ENCODE measurements at regions not wholly inside any gene's neighbourhood (a gene's known extent, or its start where the extent isn't known, plus 50 kb on each side); places are given as distances from the start of the nearest gene placed in this dataset.

DNA sequence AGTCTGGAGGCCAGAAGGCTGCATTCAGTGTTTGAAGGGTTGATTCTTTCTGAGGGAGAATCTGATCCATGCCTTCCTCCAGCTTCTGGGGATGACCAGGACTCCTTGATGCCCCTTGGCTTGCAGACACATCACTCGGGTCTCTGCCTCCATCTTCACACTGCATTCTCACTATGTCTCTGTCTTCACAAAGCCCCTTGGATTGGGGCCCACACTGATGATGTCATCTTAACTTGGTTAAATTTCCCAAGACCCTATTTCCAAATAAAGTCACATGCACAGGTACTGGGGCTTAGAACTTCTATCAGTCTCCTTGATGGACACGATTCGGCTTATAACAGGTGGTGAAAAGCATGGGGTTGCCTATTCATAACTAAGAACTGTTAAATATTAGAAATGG, 112.1 kb upstream of the MYOCD start:
- Histone ChIP-seq H3K27me3 (ENCODE audit: control insufficient read depth, insufficient read depth, low read length) (no peaks in the 10 kb centered on the region), H3K4me3 (ENCODE audit: low read depth, low read length) (no peak overlapping the region), H3K36me3 (ENCODE audit: control insufficient read depth, insufficient read depth, low read length) (no peaks in the 10 kb centered on the region)
- no peak for DNase-seq (ENCODE audit: low read depth)
- TF ChIP-seq CTCF (IDR thresholded peaks at IDR 0.05; ENCODE audit: insufficient read depth, low read length, poor library complexity, severe bottlenecking), result no peak

DNA sequence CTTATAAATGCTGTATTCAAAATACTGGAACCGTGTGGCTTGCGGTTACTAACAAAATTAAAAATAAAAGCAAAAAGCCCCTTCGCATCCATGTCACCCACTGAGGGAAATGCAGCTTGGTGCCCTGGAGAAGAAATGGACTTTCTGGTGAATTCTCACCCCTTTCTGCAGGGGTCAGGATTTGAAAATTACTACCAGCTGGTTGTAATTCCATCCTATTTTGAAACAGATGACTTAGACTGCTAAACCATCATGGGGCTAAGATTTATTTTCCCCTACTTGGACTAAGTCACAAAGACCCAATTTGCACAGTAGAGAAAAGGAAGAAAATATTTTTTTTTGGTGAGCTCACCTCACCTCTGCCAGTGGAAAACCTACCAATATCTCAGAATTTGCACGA, 111.4 kb upstream of the MYOCD start:
- H3K4me3 ChIP-seq (ENCODE audit: low read depth, low read length), result no peak overlapping the region

DNA sequence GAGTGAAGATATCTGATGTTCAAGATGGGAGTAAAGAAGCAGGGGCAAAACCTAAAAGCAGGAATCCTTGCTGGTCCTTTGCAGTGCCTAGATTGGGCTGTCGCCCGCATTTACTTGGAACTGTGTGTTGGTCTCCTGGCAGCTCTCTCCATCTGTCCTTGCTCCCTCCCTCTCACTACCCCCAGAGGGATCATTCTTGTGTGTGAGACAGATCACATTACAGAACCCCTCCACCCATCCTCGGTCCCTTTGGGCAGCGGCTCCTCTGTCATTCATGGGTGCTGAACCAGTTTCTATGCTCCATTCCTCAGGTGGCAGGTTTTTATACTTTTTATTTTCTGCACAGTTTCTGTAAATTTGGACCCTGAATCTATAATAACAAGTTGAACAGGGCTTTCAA, 99.4 kb upstream of the MYOCD start:
- no peak for TF ChIP-seq CTCF (IDR thresholded peaks at IDR 0.05; ENCODE audit: insufficient read depth, low read length, poor library complexity, severe bottlenecking)
- Histone ChIP-seq H3K4me3 (ENCODE audit: low read depth, low read length) (no peak overlapping the region), H3K27me3 (ENCODE audit: control insufficient read depth, insufficient read depth, low read length) (no peaks in the 10 kb centered on the region), H3K36me3 (ENCODE audit: control insufficient read depth, insufficient read depth, low read length) (no peaks in the 10 kb centered on the region)
- no peak for DNase-seq (ENCODE audit: low read depth)

More for the DNA sequence above, 111.4 kb upstream of the MYOCD start:
- Histone ChIP-seq H3K36me3 (ENCODE audit: control insufficient read depth, insufficient read depth, low read length) (no peaks in the 10 kb centered on the region), H3K27me3 (ENCODE audit: control insufficient read depth, insufficient read depth, low read length) (no peaks in the 10 kb centered on the region)
- TF ChIP-seq CTCF (IDR thresholded peaks at IDR 0.05; ENCODE audit: insufficient read depth, low read length, poor library complexity, severe bottlenecking), result no peak
- DNase-seq (ENCODE audit: low read depth), result no peak

DNA sequence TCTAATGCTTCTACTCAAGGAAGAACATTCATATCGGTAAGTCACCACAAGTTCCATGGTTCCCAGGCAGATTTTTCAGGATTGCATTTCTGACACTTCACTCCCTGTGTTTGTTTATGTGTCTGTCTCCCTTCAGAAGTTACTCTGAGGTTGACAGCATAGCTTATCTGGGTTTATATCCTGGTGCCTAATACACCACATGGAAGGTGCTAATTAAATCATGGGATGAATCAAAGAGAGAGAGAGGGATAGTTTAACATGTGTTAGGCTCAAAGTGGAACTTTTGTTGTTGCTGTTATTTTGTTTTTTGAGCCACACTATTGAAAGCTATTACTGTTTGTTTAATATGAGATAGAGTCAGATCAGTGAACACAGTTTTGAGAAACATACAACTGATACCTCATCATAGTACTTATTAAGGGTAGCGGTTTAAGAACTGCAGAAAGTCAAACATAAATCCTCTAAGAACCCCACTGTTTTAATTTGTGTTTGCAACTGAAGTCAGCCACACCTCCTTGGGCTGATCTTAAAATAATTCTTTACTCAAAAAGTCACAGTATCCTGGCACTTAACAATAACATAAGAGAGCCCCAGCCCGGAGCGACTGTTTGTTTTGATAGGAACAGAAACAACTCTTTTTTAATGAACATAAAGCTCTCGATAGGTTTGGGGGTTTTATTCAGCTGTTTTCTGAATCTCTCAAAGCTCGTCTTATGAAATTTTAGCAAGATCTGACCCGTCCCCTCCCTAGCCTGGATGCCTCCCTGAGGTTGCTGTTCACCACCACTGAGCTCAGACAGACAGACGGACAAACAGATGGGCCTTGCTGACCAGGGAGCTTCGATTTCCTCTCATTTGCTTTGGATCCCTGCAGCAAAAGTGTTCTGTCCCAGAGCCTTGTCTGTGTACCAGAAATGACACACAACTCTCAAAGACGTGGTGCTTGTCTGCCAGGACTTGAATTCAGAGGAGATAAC, 98.3 kb upstream of the MYOCD start:
- TF ChIP-seq CTCF (IDR thresholded peaks at IDR 0.05; ENCODE audit: insufficient read depth, low read length, poor library complexity, severe bottlenecking), result no peak
- H3K27me3 ChIP-seq (ENCODE audit: control insufficient read depth, insufficient read depth, low read length), result no peaks in the 10 kb centered on the region
- H3K4me3 ChIP-seq (ENCODE audit: low read depth, low read length), result no peak overlapping the region
- H3K36me3 ChIP-seq (ENCODE audit: control insufficient read depth, insufficient read depth, low read length), result no peaks in the 10 kb centered on the region
- no peak for DNase-seq (ENCODE audit: low read depth)

DNA sequence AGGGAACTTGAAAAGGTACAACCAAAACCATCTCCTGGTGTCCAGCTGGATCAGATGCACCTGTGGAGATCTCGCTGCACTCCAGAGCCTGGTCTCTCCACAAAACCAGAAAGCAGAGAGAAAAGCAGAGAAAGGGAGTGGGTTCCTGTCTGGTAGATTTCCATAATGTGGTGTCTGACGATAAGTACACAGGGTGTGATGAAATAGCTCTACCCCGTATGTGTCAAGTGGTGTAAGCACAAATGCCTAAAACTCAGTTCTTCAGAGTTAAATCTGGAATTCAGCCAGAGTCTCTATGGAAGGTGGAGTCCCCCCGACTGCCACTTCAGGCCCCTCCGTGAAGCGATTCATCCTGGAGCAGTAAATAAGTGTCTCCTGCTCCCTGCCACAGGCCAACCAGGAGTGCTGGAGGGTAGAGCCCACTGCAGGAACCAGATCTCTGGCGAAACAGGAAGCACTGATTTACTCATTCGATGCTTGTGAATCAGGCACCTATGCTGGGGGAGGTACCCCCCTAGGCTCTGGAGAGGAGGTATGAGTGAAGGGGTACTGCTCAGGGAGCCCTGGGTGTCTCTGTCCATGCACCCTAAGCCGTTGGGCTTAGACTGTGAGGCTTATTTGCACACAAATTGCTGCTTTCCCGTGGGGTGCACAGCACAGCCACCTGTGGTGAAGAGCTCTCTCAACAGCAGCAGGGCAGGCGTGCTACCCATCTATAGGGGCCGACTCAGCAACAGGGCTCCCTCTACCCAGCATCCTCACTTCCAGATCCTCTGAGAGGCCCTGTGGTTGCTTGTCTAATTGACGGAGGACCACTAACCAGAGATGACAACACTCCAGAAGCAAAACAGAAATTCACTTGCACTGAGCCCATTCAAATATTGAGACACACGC, 97.1 kb upstream of the MYOCD start:
- TF ChIP-seq CTCF (IDR thresholded peaks at IDR 0.05; ENCODE audit: insufficient read depth, low read length, poor library complexity, severe bottlenecking), result no peak
- Histone ChIP-seq H3K4me3 (ENCODE audit: low read depth, low read length) (no peak overlapping the region), H3K27me3 (ENCODE audit: control insufficient read depth, insufficient read depth, low read length) (no peaks in the 10 kb centered on the region), H3K36me3 (ENCODE audit: control insufficient read depth, insufficient read depth, low read length) (no peaks in the 10 kb centered on the region)
- no peak for DNase-seq (ENCODE audit: low read depth)
